Hepatic stellate cell (primary cell): ENCODE measurements at regions not wholly inside any gene's neighbourhood (a gene's known extent, or its start where the extent isn't known, plus 50 kb on each side); places are given as distances from the start of the nearest gene placed in this dataset.
A peak's percentile ranks its signal among the peaks of the same experiment; 100 is the strongest.

ENCODE experiments used
- DNase-seq: peaks from one replicate; pipeline ENCODE4 v3.0.0; 2011; ENCODE audit warnings: low spot score

DNA sequence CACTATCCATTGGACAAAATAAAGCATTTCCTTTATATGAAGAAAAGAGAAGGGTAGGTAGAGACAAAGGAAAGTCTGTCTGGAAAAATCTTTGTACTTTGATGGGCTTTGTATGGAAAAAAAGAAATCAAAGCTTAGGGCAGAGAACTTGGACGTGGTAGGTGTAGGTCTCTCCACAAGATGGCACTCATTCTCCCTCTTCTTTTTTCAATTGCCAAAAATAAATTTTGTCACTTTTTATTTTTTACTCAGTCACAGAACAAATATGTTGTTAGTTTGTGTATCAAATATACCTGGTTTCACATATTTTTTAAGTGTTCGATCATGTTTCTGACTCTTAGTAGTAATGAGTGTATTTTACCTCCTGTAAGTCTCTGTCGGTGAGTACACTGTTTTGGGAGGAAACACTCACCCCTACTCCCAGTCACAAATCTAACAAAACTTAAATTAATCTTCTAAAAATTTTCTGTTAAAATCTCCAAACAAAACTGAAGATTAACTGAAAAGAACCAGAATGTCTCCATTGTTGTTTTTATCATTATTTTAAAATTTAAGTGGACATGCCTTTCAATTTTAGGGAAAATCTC is 415.8 kb upstream of the GOLIM4 start:
- DNase-seq: peak; percentile 0

- no peak for DNase-seq
Observed at GRCh38 chr3:168506589-168506988, 410.9 kb upstream of the GOLIM4 start.

- DNase-seq: no peak
Observed at GRCh38 chr3:168501570-168501969, 405.8 kb upstream of the GOLIM4 start.

- DNase-seq: no peak
Observed at GRCh38 chr3:168498194-168498593, 402.5 kb upstream of the GOLIM4 start.

DNA sequence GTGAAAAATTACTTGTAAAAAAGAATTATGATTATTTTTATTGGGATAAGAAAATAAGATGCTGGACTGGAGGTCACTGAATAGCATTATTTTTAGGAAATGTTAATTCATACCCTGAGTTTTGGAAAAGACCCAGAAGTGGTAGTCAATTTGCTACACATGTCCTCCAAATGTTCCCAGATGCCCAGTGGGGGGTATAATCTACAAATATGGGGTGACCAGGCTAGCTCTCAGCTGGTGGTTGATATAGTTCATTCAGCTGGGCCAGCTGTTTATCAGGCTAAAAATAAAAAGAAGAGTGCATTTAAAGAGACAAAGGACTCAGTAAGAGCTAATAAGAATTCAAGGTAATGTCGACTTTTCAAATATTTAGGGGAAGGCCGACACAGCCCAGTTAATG is 402.0 kb upstream of the GOLIM4 start:
- no peak for DNase-seq

- no peak for DNase-seq
Observed at GRCh38 chr3:168497183-168497582, 401.5 kb upstream of the GOLIM4 start.

- DNase-seq: no peak
Observed at GRCh38 chr3:168495932-168496331, 400.2 kb upstream of the GOLIM4 start.

DNA sequence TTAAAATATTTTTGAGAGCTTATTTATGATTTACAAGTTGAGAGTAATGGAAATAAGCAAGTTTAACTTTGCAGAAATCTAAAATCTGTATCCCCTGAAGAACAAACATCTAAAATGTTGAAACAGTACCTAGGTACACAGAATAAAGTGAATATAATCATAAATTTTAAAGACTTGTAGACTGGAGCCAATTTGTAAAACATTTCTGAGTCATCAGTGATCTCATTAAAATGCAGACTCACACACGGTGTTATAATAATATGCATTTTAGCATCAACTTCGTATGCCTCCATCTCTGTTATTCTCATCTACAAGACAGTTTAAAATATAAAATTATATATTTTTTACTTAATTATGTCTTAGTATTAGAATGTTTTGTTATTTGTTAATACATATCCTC is 399.5 kb upstream of the GOLIM4 start:
- DNase-seq: no peak

- no peak for DNase-seq
Observed at GRCh38 chr3:168493412-168494205, 397.9 kb upstream of the GOLIM4 start.

GRCh38 chr3:168490981-168491380 is 395.3 kb upstream of the GOLIM4 start:
- no peak for DNase-seq

GRCh38 chr3:168489301-168489700 is 393.6 kb upstream of the GOLIM4 start:
- DNase-seq: no peak

GRCh38 chr3:168485936-168486335 is 390.2 kb upstream of the GOLIM4 start:
- DNase-seq: no peak

GRCh38 chr3:168476360-168476980 is 380.7 kb upstream of the GOLIM4 start:
- no peak for DNase-seq

DNA sequence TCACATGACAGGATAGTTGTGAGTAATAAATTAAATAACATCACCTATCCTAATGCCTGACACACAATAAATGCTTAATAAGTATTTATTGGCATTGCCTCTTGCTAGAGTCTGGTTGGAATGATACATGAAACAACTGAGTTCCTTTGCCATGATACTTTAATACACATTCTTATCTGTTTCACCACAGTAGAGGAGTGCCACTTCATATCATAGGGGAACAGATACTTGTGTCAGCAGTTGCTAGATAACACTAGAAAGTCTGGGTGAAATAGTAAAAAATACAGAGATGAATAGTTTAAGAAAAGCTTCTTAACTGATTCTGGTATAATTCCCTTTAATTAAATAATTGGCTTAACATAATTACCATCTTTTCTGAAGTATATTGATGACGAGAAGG is 380.0 kb upstream of the GOLIM4 start:
- no peak for DNase-seq

GRCh38 chr3:168473334-168473890 is 377.7 kb upstream of the GOLIM4 start:
- no peak for DNase-seq

DNA sequence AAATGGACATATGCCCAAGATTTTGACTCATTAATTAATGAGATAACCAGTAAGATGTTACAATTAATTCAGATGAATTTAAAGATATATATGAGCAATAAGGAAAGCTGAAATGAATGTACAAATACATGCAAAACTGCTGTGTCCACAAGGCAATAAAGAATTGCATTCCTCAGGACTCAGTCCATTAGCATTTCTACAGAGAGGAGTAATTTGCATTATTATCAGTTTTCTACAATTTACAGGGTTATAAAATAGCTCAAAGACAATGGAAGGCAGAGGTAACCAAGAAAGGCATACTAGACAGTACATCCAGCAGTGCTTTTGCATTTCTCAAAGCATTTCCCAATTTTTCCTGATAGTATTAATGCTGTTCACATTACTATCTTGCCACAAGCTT is 377.1 kb upstream of the GOLIM4 start:
- DNase-seq: no peak

DNA sequence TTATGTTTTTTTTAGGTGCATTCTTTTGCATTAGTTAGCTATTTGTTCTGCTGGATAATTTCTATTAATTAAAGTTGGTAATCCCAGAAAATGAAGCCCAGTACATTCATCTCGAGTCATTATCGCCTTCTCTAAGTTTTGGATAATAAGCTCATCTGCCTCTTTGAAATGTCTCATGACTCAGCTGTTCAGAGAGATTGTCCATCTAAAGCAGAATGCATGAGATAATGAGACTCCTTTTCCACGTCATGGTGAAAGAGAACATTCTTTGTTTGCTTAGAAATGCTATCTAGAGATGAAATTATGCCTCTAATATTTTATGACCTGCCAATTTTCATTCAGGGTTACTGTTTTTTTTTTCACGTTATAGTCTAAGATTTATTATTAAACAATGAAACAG is 374.7 kb upstream of the GOLIM4 start:
- DNase-seq: no peak

DNA sequence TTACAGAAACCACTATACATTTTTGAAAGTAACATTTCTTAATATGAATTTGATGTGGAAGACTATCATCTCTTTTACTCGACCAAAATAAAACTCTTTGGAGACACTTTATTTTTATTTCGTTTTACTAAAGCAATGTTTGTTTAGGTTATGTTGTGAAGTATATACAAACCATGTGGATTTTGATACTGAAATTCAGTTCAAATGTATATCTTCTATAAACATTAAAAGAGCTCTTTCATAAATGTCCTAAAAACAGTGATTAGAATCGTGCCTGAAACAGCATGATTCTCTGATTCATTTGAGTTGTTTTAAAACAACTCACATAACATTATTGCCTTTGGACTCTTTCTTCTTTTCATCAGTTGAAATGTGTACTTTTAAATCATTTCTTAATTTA is 373.7 kb upstream of the GOLIM4 start:
- no peak for DNase-seq

DNA sequence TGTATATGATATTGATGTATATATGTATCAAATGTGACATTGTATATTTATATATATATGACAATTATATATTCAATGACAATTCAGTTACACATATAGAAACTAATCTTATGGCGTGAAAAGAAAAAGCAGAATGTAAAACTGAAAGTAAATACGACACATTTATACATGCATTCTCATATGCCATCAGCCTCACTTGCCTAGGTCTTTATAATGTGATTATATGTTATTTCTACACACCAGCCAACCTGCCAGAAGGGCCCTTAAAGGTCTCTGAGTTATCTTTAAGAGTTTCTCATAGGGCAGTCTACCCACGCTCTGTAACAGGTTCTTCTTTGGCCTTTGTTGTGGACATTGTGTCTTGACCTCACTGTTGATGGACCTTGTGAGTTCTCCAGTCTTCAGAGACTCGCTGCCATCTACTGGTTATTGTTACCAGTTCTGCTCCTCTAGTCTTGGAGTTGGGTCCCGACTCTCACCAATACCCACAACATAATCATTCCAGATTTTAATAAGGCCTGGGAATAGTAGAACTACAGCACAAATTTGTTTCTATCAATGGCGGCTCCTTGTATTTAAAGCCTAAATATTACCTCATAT is 371.5 kb upstream of the GOLIM4 start:
- DNase-seq: no peak

DNA sequence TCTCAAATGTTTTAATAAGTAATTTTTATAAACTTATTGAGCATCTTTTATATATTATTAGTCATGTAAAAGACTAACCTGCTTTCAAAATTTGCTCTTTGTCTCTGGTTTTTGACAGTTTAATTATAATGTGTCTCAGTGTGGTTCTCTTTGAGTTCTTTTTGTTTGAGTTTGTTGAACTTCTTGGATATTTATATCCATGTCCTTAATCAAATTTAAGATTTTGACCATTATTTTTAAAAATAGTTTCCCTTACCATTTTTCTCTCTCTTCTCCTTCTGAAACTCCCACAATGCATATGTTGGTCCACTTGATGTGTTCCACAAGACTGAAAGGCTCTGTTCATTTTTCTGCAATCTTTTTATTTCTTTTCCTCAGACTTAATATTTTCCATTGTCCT is 366.1 kb upstream of the GOLIM4 start:
- DNase-seq: no peak

GRCh38 chr3:168459226-168459784 is 363.6 kb upstream of the GOLIM4 start:
- no peak for DNase-seq

DNA sequence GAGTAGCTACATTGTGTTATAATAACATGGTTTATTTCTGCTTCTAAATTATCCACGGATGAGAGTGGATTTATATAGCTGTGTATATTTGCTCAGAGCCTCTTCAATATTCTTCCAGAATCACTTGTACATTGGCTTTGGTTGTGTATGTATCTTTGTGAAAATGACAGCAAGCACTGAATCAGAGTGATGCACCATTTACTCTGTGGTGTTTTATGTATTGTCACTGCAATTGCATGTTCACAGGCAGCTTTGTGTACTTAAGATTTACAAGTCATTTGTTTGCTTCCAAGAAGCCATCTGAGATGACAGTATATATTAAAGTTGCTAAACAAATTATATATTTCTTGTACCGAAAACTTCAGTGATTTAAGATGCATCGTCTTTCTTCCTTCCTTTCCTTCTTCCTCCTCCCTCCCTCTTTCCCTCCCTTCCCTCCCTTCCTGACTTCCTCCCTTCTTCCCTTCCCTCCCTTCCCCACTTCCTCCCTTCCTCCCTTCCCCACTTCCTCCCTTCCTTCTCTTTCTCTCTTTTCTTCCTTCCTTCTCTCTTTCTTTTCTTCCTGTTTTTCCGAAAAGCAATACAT is 362.3 kb upstream of the GOLIM4 start:
- DNase-seq: no peak
